ENCODE measurements at regions not wholly inside any gene's neighbourhood (a gene's known extent, or its start where the extent isn't known, plus 50 kb on each side); places are given as distances from the start of the nearest gene placed in this dataset.

DNA sequence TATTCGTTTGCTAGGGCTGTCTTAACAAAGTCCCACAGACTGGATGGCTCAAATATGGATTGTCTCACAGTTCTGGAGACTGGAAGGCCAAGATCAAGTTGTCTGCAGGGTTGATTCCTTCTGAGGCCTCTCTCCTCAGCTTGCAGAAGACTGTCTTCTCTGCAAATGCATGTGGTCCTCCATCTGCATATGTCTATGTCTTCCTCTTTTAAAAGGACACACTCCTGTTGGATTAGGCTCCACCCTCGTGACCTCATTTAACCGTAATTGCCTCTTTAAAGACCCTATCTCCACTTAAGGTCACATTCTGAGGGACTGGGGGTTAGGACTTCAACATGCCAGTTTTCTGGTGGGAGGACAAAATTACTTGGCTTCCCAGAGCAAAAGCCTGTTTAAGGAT, 123.3 kb downstream of the SLC38A6 start:
- no peak for DNase-seq

DNA sequence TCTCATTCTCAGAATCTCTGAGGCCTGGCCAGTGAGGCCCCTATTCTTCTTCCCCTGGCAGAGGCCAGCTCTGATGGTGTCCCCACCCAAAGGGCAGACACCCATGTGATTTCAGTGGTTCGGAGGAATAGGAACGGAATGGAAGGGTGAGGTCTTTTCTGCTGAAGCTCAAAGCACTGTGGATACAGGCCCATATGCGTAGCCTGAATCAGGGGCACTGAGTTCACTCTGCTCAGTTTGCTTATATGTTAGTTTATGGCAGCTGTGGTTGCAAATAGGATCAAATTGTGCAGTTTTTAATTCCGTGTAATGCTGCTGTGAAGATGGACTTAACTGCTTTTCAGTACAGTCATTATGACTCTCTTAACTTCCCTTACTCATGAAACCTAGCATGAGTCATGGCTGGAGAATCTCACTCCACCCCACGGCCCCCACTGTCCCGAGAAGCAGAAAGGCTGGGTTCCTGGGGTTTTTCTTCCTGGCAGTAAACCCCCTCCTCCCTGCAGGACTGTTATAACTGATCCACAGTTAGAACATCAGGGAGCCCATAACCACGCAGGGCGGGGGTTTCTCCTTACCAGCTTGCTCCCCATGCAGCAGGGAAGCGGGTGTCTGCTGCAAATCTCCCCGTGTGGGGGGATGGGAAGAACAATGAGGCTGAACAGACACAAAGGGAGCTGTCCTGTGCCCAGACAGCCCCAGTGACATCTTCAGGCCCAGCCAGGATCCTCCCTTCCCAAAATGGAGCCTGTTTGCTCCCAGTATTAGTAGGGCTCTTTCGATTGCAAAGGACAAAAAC, 122.7 kb downstream of the SLC38A6 start:
- no peak for DNase-seq

DNA sequence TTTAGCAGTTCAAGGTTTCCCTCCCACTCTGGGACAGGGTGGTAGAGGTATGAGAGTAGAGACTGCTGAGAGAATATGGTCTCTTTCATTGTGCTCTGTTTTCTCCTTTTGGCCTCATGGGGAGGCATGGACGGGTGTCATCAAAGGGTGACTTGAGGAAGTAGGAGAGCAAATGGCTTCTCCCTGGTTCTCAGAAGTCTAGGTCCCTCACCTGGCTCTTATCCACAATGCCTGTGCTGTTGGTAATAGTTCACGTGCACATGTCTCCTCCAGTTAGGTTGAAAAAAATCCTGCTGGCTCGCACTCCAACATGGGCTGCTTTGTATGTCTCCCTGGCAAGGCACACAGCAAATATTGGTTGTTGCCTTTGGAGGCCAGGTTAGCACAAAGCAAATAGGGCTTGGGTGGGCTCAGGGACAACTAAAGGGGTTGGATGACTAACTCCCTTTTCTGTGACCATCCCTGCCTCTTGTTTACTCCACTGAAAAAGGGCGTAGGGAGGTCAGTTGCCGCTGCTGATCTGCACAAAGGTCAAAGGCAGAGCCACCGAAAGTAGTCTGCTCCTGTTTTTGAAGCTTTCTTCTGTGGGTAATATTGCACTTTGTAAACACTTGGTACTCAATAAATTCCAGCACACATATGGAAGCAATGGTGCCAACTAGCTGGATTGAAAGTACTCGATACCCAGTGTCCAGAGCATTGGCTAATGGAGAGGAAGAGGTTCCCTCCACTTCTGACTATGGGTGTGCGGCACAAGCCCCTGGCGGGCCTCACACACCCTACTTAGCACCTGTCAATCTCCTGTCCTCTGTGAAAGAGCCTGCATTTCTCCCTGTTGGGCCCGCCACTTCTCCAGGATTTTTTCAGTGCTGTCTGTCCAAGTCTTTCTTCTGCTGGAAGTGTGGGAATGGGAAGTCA, 121.8 kb downstream of the SLC38A6 start:
- DNase-seq = no peak

Measured in activated CD4-positive, alpha-beta T cell treated with anti-CD3 and anti-CD28 coated beads, Interleukin-2, amount 50 U/mL, for 1 hour (primary cell).